ENCODE measurements at regions not wholly inside any gene's neighbourhood (a gene's known extent, or its start where the extent isn't known, plus 50 kb on each side); places are given as distances from the start of the nearest gene placed in this dataset.

DNA sequence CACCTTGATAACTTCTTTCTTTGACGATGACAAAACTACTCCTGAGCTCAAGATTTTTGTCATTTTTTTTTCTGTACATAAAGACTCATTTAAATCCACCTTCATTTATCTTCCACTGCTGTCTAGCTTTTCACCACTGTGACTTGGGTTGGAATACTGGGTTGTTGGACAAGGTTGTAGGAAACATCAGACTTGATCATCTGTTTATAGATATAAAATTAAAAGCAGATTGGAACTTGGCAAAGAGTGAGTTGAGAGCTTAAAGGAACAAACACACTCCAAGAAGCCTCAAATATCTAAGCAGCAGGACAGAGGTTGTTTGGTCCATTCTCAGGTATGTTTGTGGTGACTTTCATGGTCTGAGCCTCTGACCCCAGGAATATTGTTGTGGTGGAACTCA is 141.7 kb upstream of the NDN start:
- TF ChIP-seq, protein P1, sequence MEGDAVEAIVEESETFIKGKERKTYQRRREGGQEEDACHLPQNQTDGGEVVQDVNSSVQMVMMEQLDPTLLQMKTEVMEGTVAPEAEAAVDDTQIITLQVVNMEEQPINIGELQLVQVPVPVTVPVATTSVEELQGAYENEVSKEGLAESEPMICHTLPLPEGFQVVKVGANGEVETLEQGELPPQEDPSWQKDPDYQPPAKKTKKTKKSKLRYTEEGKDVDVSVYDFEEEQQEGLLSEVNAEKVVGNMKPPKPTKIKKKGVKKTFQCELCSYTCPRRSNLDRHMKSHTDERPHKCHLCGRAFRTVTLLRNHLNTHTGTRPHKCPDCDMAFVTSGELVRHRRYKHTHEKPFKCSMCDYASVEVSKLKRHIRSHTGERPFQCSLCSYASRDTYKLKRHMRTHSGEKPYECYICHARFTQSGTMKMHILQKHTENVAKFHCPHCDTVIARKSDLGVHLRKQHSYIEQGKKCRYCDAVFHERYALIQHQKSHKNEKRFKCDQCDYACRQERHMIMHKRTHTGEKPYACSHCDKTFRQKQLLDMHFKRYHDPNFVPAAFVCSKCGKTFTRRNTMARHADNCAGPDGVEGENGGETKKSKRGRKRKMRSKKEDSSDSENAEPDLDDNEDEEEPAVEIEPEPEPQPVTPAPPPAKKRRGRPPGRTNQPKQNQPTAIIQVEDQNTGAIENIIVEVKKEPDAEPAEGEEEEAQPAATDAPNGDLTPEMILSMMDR (IDR thresholded peaks at IDR 0.05), result no peak
- TF ChIP-seq POLR2A (IDR thresholded peaks at IDR 0.05), result no peak

Data from body of pancreas (tissue), 4 donors.